IMR-90 (cell line): ENCODE measurements at regions not wholly inside any gene's neighbourhood (a gene's known extent, or its start where the extent isn't known, plus 50 kb on each side); places are given as distances from the start of the nearest gene placed in this dataset.

Source experiments
- ATAC-seq: fragments of 200-7000 bp; cut with Tn5 transposase; 2 replicates; pipeline ENCODE4 v1.9.1; 2020; ENCODE audit warnings: low read depth, mild to moderate bottlenecking, moderate library complexity
- BruUV-seq: library from RNA; stranded (reverse); fragments of 400-500 nt; replicated peaks from 2 replicates; lab custom pipeline; 2021; lab: Mats Ljungman, UMichigan
- CTCF ChIA-PET: fragments of 300-600 bp; formaldehyde crosslinking; extraction: SDS; loops from one replicate; lab custom pipeline; 2021; ENCODE audit warnings: antibody characterized with exemption; lab: Yijun Ruan, JAX
- POLR2A ChIA-PET: fragments of 300-600 bp; sonication (Branson Sonifier 250); formaldehyde crosslinking; loops from one replicate; lab custom pipeline; 2022; ENCODE audit warnings: antibody characterized with exemption; ENCODE audit not compliant: unreplicated experiment; lab: Charles Lee
- DNase-seq: peaks from one replicate; pipeline ENCODE4 v3.0.0; 2013
- H2AFZ ChIP-seq: replicated peaks from 2 replicates; pipeline ENCODE3; 2013; ENCODE audit warnings: low read length, mild to moderate bottlenecking; ENCODE audit not compliant: poor library complexity
- H2AK5ac ChIP-seq: 2 replicates; pipeline ENCODE4 v1.6.1; 2013; ENCODE audit warnings: low read depth, low read length, inconsistent platforms
- H2AK9ac ChIP-seq: replicated peaks from 2 replicates; pipeline ENCODE3; 2013; ENCODE audit warnings: mild to moderate bottlenecking, low read depth, low read length, moderate library complexity; ENCODE audit not compliant: poor library complexity
- H2BK120ac ChIP-seq: 2 replicates; pipeline ENCODE4 v1.6.1; 2013; ENCODE audit warnings: low read depth, low read length, inconsistent platforms
- H2BK15ac ChIP-seq: 3 replicates; pipeline ENCODE4 v1.6.1; 2013; ENCODE audit warnings: low read depth, low read length, inconsistent platforms
- H2BK20ac ChIP-seq: 2 replicates; pipeline ENCODE4 v1.6.1; 2013; ENCODE audit warnings: low read depth, mild to moderate bottlenecking, inconsistent platforms, low read length, moderate library complexity
- H2BK5ac ChIP-seq: 2 replicates; pipeline ENCODE4 v1.6.1; 2013; ENCODE audit warnings: mild to moderate bottlenecking, low read depth, low read length, inconsistent platforms; ENCODE audit not compliant: poor library complexity, severe bottlenecking
- H3K14ac ChIP-seq: replicated peaks from 2 replicates; pipeline ENCODE4 v1.6.1; 2013; ENCODE audit warnings: low read depth, low read length, inconsistent platforms
- H3K18ac ChIP-seq: 2 replicates; pipeline ENCODE4 v1.6.1; 2013; ENCODE audit warnings: low read depth, low read length, control low read depth
- H3K23ac ChIP-seq: 2 replicates; pipeline ENCODE4 v1.6.1; 2013; ENCODE audit warnings: low read depth, low read length, inconsistent platforms
- H3K27ac ChIP-seq: 2 replicates; pipeline ENCODE4 v1.5.1; 2013; ENCODE audit warnings: mild to moderate bottlenecking, control low read depth, low read length; ENCODE audit not compliant: insufficient read depth
- H3K27me3 ChIP-seq: 2 replicates; pipeline ENCODE4 v1.6.1; 2013; ENCODE audit warnings: low read length; ENCODE audit not compliant: control insufficient read depth, insufficient read depth
- H3K36me3 ChIP-seq: 2 replicates; pipeline ENCODE4 v1.6.1; 2013; ENCODE audit warnings: low read length, mixed read lengths; ENCODE audit not compliant: control insufficient read depth, insufficient read depth
- H3K4ac ChIP-seq: 2 replicates; pipeline ENCODE4 v1.6.1; 2013; ENCODE audit warnings: low read depth, low read length, inconsistent platforms
- H3K4me1 ChIP-seq: 2 replicates; pipeline ENCODE4 v1.6.1; 2013; ENCODE audit warnings: low read length, mixed read lengths; ENCODE audit not compliant: control insufficient read depth, insufficient read depth
- H3K4me2 ChIP-seq: 2 replicates; pipeline ENCODE4 v1.6.1; 2013; ENCODE audit warnings: low read depth, mild to moderate bottlenecking, control low read depth, low read length, moderate library complexity
- H3K4me3 ChIP-seq: 2 replicates; pipeline ENCODE4 v1.5.1; 2013; ENCODE audit warnings: low read depth, mild to moderate bottlenecking, control low read depth, low read length, moderate library complexity; ENCODE audit not compliant: insufficient read depth
- H3K56ac ChIP-seq: 2 replicates; pipeline ENCODE4 v1.6.1; 2013; ENCODE audit warnings: low read length, inconsistent platforms; ENCODE audit not compliant: insufficient read depth; ENCODE audit errors: extremely low read depth
- H3K79me1 ChIP-seq, 2 experiments: 2 replicates each; pipeline ENCODE4 v1.6.1; 2013; ENCODE audit warnings: low read length in 2 of 2, inconsistent platforms in 1 of 2, low read depth in 1 of 2
- H3K9ac ChIP-seq: 2 replicates; pipeline ENCODE4 v1.6.1; 2013; ENCODE audit warnings: low read depth, low read length, control low read depth
- H3K9me1 ChIP-seq: 2 replicates; pipeline ENCODE4 v1.6.1; 2013; ENCODE audit warnings: low read length, inconsistent platforms; ENCODE audit not compliant: insufficient read depth
- H3K9me3 ChIP-seq: 2 replicates; pipeline ENCODE4 v1.6.1; 2013; ENCODE audit warnings: low read length; ENCODE audit not compliant: control insufficient read depth, insufficient read depth
- H4K20me1 ChIP-seq: 2 replicates; pipeline ENCODE4 v1.6.1; 2013; ENCODE audit warnings: low read length, inconsistent platforms; ENCODE audit not compliant: insufficient read depth
- H4K5ac ChIP-seq: 2 replicates; pipeline ENCODE4 v1.6.1; 2013; ENCODE audit warnings: mild to moderate bottlenecking, low read depth, low read length, control low read depth
- H4K8ac ChIP-seq, 2 experiments: 2 replicates each; pipeline ENCODE4 v1.6.1; 2013; ENCODE audit warnings: low read depth in 2 of 2, low read length in 2 of 2, control low read depth in 1 of 2, inconsistent platforms in 1 of 2
- H4K91ac ChIP-seq: 2 replicates; pipeline ENCODE4 v1.6.1; 2013; ENCODE audit warnings: low read depth, low read length, inconsistent platforms; ENCODE audit not compliant: insufficient read depth
- BHLHE40 ChIP-seq: fragments of 150-350 bp; IDR thresholded peaks from 2 replicates; pipeline ENCODE4 v1.6.1; 2016; ENCODE audit warnings: mild to moderate bottlenecking, low read depth, low read length
- CEBPB ChIP-seq: IDR thresholded peaks from 2 replicates; pipeline ENCODE4 v1.6.1; 2012; ENCODE audit warnings: low read depth, low read length, improper control_type of control experiment
- CTCF ChIP-seq: conservative IDR thresholded peaks from 2 replicates; pipeline ENCODE4 v1.5.1; 2012; ENCODE audit warnings: mild to moderate bottlenecking, low read depth, low read length, improper control_type of control experiment
- ELK1 ChIP-seq: fragments of 150-350 bp; IDR thresholded peaks from 2 replicates; pipeline ENCODE4 v1.6.1; 2016; ENCODE audit warnings: low read depth, mild to moderate bottlenecking, low read length, moderate library complexity, borderline replicate concordance
- FOS ChIP-seq: fragments of 150-350 bp; IDR thresholded peaks from 2 replicates; pipeline ENCODE4 v1.6.1; 2016; ENCODE audit warnings: low read depth, low read length
- MAFK ChIP-seq: IDR thresholded peaks from 2 replicates; pipeline ENCODE4 v1.6.1; 2012; ENCODE audit warnings: low read depth, low read length, improper control_type of control experiment
- MAZ ChIP-seq: IDR thresholded peaks from 2 replicates; pipeline ENCODE4 v1.6.1; 2012; ENCODE audit warnings: low read depth, mild to moderate bottlenecking, low read length, improper control_type of control experiment, moderate library complexity, borderline replicate concordance
- MXI1 ChIP-seq: IDR thresholded peaks from 2 replicates; pipeline ENCODE4 v1.6.1; 2012; ENCODE audit warnings: low read depth, mild to moderate bottlenecking, low read length, moderate library complexity, borderline replicate concordance
- NFE2L2 ChIP-seq: fragments of 150-350 bp; IDR thresholded peaks from 2 replicates; pipeline ENCODE4 v1.6.1; 2016; ENCODE audit warnings: low read depth, mild to moderate bottlenecking, low read length
- RAD21 ChIP-seq: IDR thresholded peaks from 2 replicates; pipeline ENCODE4 v1.6.1; 2012; ENCODE audit warnings: low read length, improper control_type of control experiment
- RCOR1 ChIP-seq: IDR thresholded peaks from 2 replicates; pipeline ENCODE4 v1.6.1; 2012; ENCODE audit warnings: mild to moderate bottlenecking, low read length, improper control_type of control experiment; ENCODE audit not compliant: insufficient replicate concordance
- USF2 ChIP-seq: fragments of 150-350 bp; IDR thresholded peaks from 2 replicates; pipeline ENCODE4 v1.6.1; 2017; ENCODE audit warnings: mild to moderate bottlenecking, antibody characterized with exemption, low read length, low read depth
- WGBS, 2 experiments: methylation state at CpG; one replicate each; pipeline versions ENCODE4 v1.1.5 to v1.1.7; 2013; ENCODE audit warnings: missing lambda C conversion rate in 2 of 2; ENCODE audit not compliant: insufficient read length in 1 of 2; ENCODE audit errors: extremely low coverage in 2 of 2; 5-methylcytosine and 5-hydroxymethylcytosine counted together
- dilution Hi-C: fragments of 300-500 bp; cut with HindIII; formaldehyde crosslinking; loops from one replicate; pipeline ENCODE4 v1.14.3; 2018; ENCODE audit warnings: low sequenced_read_pairs; ENCODE audit not compliant: unreplicated experiment
- in situ Hi-C: fragments of 300-500 bp; cut with MboI; formaldehyde crosslinking; loops from 3 replicates; pipeline ENCODE4 v1.14.3; 2019; ENCODE audit warnings: low sequenced_read_pairs, inconsistent platforms, mixed read lengths
- intact Hi-C: fragments of 100-400 bp; cut with micrococcal nuclease; formaldehyde crosslinking; loops from 2 replicates; pipeline ENCODE4 v1.10.0; 2022

GRCh38 chr18:29378651-29379136 is 1201.8 kb upstream of the CDH2 start:
- in situ Hi-C loops: no loop called here
- DNase-seq: no peak
- Histone ChIP-seq H2BK15ac (no peak overlapping the region), H2BK120ac (no peak overlapping the region), H3K9ac (no peak overlapping the region), H4K91ac (no peak overlapping the region), H3K18ac (no peak overlapping the region), H4K5ac (no peak overlapping the region), H4K8ac (no peak overlapping the region), H3K4me2 (no peak overlapping the region), H3K9me3 (no peaks in the 10 kb centered on the region; the same call in 1 of the 2 replicates), H3K79me1 (no peaks in the 10 kb centered on the region), H4K20me1 (no peaks in the 10 kb centered on the region), H3K14ac (no peak overlapping the region), H3K4me1 (no peaks in the 10 kb centered on the region), H3K9me1 (no peaks in the 10 kb centered on the region), H3K23ac (no peak overlapping the region), H2BK20ac (no peak overlapping the region), H2BK5ac (no peak overlapping the region), H3K4me3 (no peak overlapping the region), H3K27ac (no peak overlapping the region), H2AK5ac (no peak overlapping the region), H3K56ac (no peak overlapping the region), H3K4ac (no peak overlapping the region), H2AFZ (no peak overlapping the region), H3K27me3 (no peaks in the 10 kb centered on the region), H3K36me3 (no peaks in the 10 kb centered on the region), H2AK9ac (no peak overlapping the region)
- POLR2A ChIA-PET: no interaction called here
- dilution Hi-C loops: no loop called here
- TF ChIP-seq BHLHE40: no peak
- TF ChIP-seq FOS: no peak
- no peak for TF ChIP-seq MAZ
- no peak for TF ChIP-seq RCOR1
- TF ChIP-seq NFE2L2: no peak
- no peak for TF ChIP-seq MXI1
- TF ChIP-seq CTCF: no peak
- TF ChIP-seq CEBPB: no peak
- no peak for TF ChIP-seq ELK1
- TF ChIP-seq USF2: no peak
- no peak for TF ChIP-seq MAFK
- no peak for TF ChIP-seq RAD21
- ATAC-seq: no peak
- intact Hi-C loops: no loop called here
- no CpG with 5 or more reads among the region's 3 CpGs for WGBS, 2 experiments
- CTCF ChIA-PET: no interaction called here
- no TSS peak for BruUV-seq
